GM23338 (cell line): ENCODE measurements at regions not wholly inside any gene's neighbourhood (a gene's known extent, or its start where the extent isn't known, plus 50 kb on each side); places are given as distances from the start of the nearest gene placed in this dataset.

Experiments used
- ATAC-seq: fragments of 200-7000 bp; cut with Tn5 transposase; 3 replicates; pipeline ENCODE4 v1.9.1; 2020
- DNase-seq: peaks from one replicate; pipeline ENCODE4 v3.0.0-alpha.2; 2015; ENCODE audit warnings: low spot score
- H2AFZ ChIP-seq: fragments of 200-600 bp; sonication (generic); 2 replicates; pipeline ENCODE4 v1.8.0; 2016; ENCODE audit warnings: antibody characterized with exemption, mild to moderate bottlenecking, moderate library complexity
- H3F3A ChIP-seq: fragments of 200-600 bp; sonication (generic); replicated peaks from 2 replicates; pipeline ENCODE4 v1.8.0; 2017; ENCODE audit warnings: antibody characterized with exemption, mixed run types, low read depth
- H3K27ac ChIP-seq: fragments of 200-600 bp; sonication (generic); 2 replicates; pipeline ENCODE4 v1.6.1; 2016; ENCODE audit warnings: low read depth
- H3K27me3 ChIP-seq: fragments of 200-600 bp; sonication (generic); 2 replicates; pipeline ENCODE4 v1.8.0; 2016; ENCODE audit warnings: mild to moderate bottlenecking, mixed run types, moderate library complexity; ENCODE audit not compliant: insufficient read depth
- H3K36me3 ChIP-seq: fragments of 200-600 bp; sonication (generic); 2 replicates; pipeline ENCODE4 v1.8.0; 2016; ENCODE audit warnings: mild to moderate bottlenecking; ENCODE audit not compliant: insufficient read depth
- H3K4me1 ChIP-seq: fragments of 200-600 bp; sonication (generic); 2 replicates; pipeline ENCODE4 v1.8.0; 2016; ENCODE audit warnings: mild to moderate bottlenecking, moderate library complexity; ENCODE audit not compliant: insufficient read depth
- H3K4me2 ChIP-seq: fragments of 200-600 bp; sonication (generic); 2 replicates; pipeline ENCODE4 v1.7.1; 2017; ENCODE audit warnings: mixed run types
- H3K4me3 ChIP-seq: fragments of 200-600 bp; sonication (generic); 2 replicates; pipeline ENCODE4 v1.6.1; 2016; ENCODE audit warnings: mixed run types
- H3K79me2 ChIP-seq: fragments of 200-600 bp; sonication (generic); replicated peaks from 2 replicates; pipeline ENCODE4 v1.8.0; 2017; ENCODE audit warnings: mild to moderate bottlenecking; ENCODE audit not compliant: insufficient read depth
- H3K9me2 ChIP-seq: fragments of 200-600 bp; sonication (generic); 2 replicates; pipeline ENCODE4 v1.8.0; 2017; ENCODE audit not compliant: insufficient read depth
- H4K20me1 ChIP-seq: fragments of 200-600 bp; sonication (generic); replicated peaks from 2 replicates; pipeline ENCODE4 v1.8.0; 2017; ENCODE audit warnings: mild to moderate bottlenecking; ENCODE audit not compliant: insufficient read depth
- H3K27ac Mint-ChIP-seq: 2 replicates; pipeline ENCODE4 v1.8.0; 2020; ENCODE audit warnings: inconsistent platforms, mild to moderate bottlenecking, moderate library complexity, mixed read lengths
- H3K27me3 Mint-ChIP-seq: 3 replicates; pipeline ENCODE4 v1.8.0; 2022; ENCODE audit warnings: low read depth, mild to moderate bottlenecking, moderate library complexity, mixed read lengths, inconsistent platforms; ENCODE audit not compliant: insufficient read depth, poor library complexity
- H3K36me3 Mint-ChIP-seq: 3 replicates; pipeline ENCODE4 v1.8.0; 2021; ENCODE audit warnings: low read depth, mild to moderate bottlenecking, inconsistent platforms, moderate library complexity, mixed read lengths
- H3K4me1 Mint-ChIP-seq: 3 replicates; pipeline ENCODE4 v1.8.0; 2020; ENCODE audit warnings: mild to moderate bottlenecking, inconsistent platforms, mixed read lengths
- H3K4me3 Mint-ChIP-seq: 3 replicates; pipeline ENCODE4 v1.8.0; 2021; ENCODE audit warnings: moderate library complexity, mild to moderate bottlenecking, inconsistent platforms, mixed read lengths
- H3K9me3 Mint-ChIP-seq: 3 replicates; pipeline ENCODE4 v1.8.0; 2020; ENCODE audit warnings: moderate library complexity, mild to moderate bottlenecking, inconsistent platforms, mixed read lengths
- CREB1 ChIP-seq: fragments of 250-450 bp; sonication (Bioruptor Pico); IDR thresholded peaks from 2 replicates; pipeline ENCODE4 v1.5.0; 2020; ENCODE audit warnings: low read depth, mild to moderate bottlenecking, moderate library complexity
- CTCF ChIP-seq, 2 experiments: fragments of 200-600 bp in 1 of 2; sonication (generic) in 1 of 2; conservative IDR thresholded peaks; 2 replicates each; pipeline versions ENCODE4 v1.5.1 to v1.6.1; 2016 to 2017; ENCODE audit warnings: antibody characterized with exemption in 2 of 2, low read depth in 2 of 2, mild to moderate bottlenecking in 2 of 2, moderate library complexity in 1 of 2
- ETS1 ChIP-seq: IDR thresholded peaks from 2 replicates; pipeline ENCODE4 v1.6.1; 2016; ENCODE audit warnings: antibody characterized with exemption
- EZH2 ChIP-seq: fragments of 200-600 bp; sonication (generic); IDR thresholded peaks from one replicate; pipeline ENCODE4 v1.8.0; 2017; ENCODE audit warnings: antibody characterized with exemption, mild to moderate bottlenecking, low read depth; ENCODE audit not compliant: unreplicated experiment
- EZH2phosphoT487 ChIP-seq: fragments of 200-600 bp; sonication (generic); IDR thresholded peaks from one replicate; pipeline ENCODE4 v1.8.1; 2018; ENCODE audit warnings: antibody characterized with exemption; ENCODE audit not compliant: unreplicated experiment
- JUNB ChIP-seq: IDR thresholded peaks from one replicate; pipeline ENCODE4 v1.6.1; 2016; ENCODE audit warnings: antibody characterized with exemption; ENCODE audit not compliant: unreplicated experiment
- NANOG ChIP-seq: IDR thresholded peaks from 2 replicates; pipeline ENCODE4 v1.6.1; 2016; ENCODE audit warnings: antibody characterized with exemption, borderline replicate concordance
- REST ChIP-seq: IDR thresholded peaks from one replicate; pipeline ENCODE4 v1.6.1; 2018; ENCODE audit warnings: antibody characterized with exemption; ENCODE audit not compliant: unreplicated experiment
- STAT1 ChIP-seq: IDR thresholded peaks from one replicate; pipeline ENCODE4 v1.6.1; 2016; ENCODE audit warnings: antibody characterized with exemption; ENCODE audit not compliant: unreplicated experiment
- ZNF114 ChIP-seq: fragments of 250-450 bp; sonication (Bioruptor Pico); IDR thresholded peaks from 2 replicates; pipeline ENCODE4 v1.5.0; 2020; ENCODE audit warnings: mild to moderate bottlenecking, moderate library complexity
- ZNF462 ChIP-seq: fragments of 250-450 bp; sonication (Bioruptor Pico); IDR thresholded peaks from 2 replicates; pipeline ENCODE4 v1.5.0; 2020; ENCODE audit warnings: mild to moderate bottlenecking, moderate library complexity

- Histone ChIP-seq H3K4me1 (peaks cover 36% of the 10 kb centered on the region), H3K27ac (peak overlapping the region; percentile 80), H3K9me2 (no peaks in the 10 kb centered on the region), H3K4me2 (peak overlapping the region; percentile 46), H3K27me3 (no peaks in the 10 kb centered on the region), H3F3A (no peaks in the 10 kb centered on the region), H3K4me3 (peak overlapping the region; percentile 14; the same call in 1 of the 2 replicates), H2AFZ (no peak overlapping the region), H3K36me3 (no peaks in the 10 kb centered on the region), H4K20me1 (no peaks in the 10 kb centered on the region), H3K79me2 (no peaks in the 10 kb centered on the region)
- TF ChIP-seq STAT1 (no peak), REST (no peak), CTCF (conservative IDR thresholded peaks at IDR 0.05; ENCODE audit: low read depth in 2 of 2) (no peak), ZNF462 (CRISPR knock-in tag) (peak; percentile 33; the same call in 1 of the 2 replicates), EZH2 (no peak), CREB1 (CRISPR knock-in tag) (no peak), ETS1 (no peak), NANOG (peak; percentile 92; the same call in 1 of the 2 replicates), JUNB (no peak), ZNF114 (CRISPR knock-in tag) (0 out of 2 replicates have a peak, but pooled peaks have one; percentile 79), EZH2phosphoT487 (no peak)
- ATAC-seq (peak; percentile 97), DNase-seq (peak; percentile 90)
- Mint-ChIP-seq H3K27ac (peak overlapping the region; percentile 95), H3K4me3 (peak overlapping the region; percentile 58), H3K27me3 (peaks cover 2% of the 10 kb centered on the region), H3K36me3 (no peaks in the 10 kb centered on the region), H3K9me3 (no peaks in the 10 kb centered on the region), H3K4me1 (peaks cover 51% of the 10 kb centered on the region)
These were observed 293.0 kb upstream of the ATP11B start for GRCh38 chr3:182500289-182500688.
